ENCODE measurements at regions not wholly inside any gene's neighbourhood (a gene's known extent, or its start where the extent isn't known, plus 50 kb on each side); places are given as distances from the start of the nearest gene placed in this dataset.

- Histone ChIP-seq H3K9ac (ENCODE audit: low read length in 5 of 5) (no peak overlapping the region), H3K27me3 (ENCODE audit: control insufficient read depth in 5 of 5, insufficient read depth in 4 of 5, low read length in 5 of 5) (peaks cover 0 to 3% (median 0%) of the 10 kb centered on the region in 5 donors), H3K4me1 (ENCODE audit: control insufficient read depth in 5 of 5, insufficient read depth in 5 of 5, low read length in 5 of 5) (no peaks in the 10 kb centered on the region), H3K4me3 (ENCODE audit: low read depth in 1 of 5, low read length in 5 of 5) (no peak overlapping the region), H3K36me3 (ENCODE audit: control insufficient read depth in 5 of 5, insufficient read depth in 5 of 5, low read length in 5 of 5) (no peaks in the 10 kb centered on the region), H3K27ac (ENCODE audit: low read depth, low read length) (no peak overlapping the region), H3K9me3 (ENCODE audit: control insufficient read depth in 5 of 5, low read length in 5 of 5) (no peaks in the 10 kb centered on the region)
These were observed 62.8 kb upstream of the DOCK9 start for GRCh38 chr13:99040536-99041131.

GRCh38 chr13:99041337-99041736, 63.5 kb upstream of the DOCK9 start:
- Histone ChIP-seq H3K27me3 (ENCODE audit: control insufficient read depth in 5 of 5, insufficient read depth in 4 of 5, low read length in 5 of 5) (peaks cover 0 to 3% (median 0%) of the 10 kb centered on the region in 5 donors), H3K9ac (ENCODE audit: low read length in 5 of 5) (no peak overlapping the region), H3K27ac (ENCODE audit: low read depth, low read length) (no peak overlapping the region), H3K4me1 (ENCODE audit: control insufficient read depth in 5 of 5, insufficient read depth in 5 of 5, low read length in 5 of 5) (peaks cover 3 to 5% (median 4%) of the 10 kb centered on the region in 5 donors), H3K36me3 (ENCODE audit: control insufficient read depth in 5 of 5, insufficient read depth in 5 of 5, low read length in 5 of 5) (no peaks in the 10 kb centered on the region), H3K9me3 (ENCODE audit: control insufficient read depth in 5 of 5, low read length in 5 of 5) (no peaks in the 10 kb centered on the region), H3K4me3 (ENCODE audit: low read depth in 1 of 5, low read length in 5 of 5) (no peak overlapping the region)

- peaks cover 5 to 10% (median 7%) of the 10 kb centered on the region in 5 donors for H3K4me1 ChIP-seq (ENCODE audit: control insufficient read depth in 5 of 5, insufficient read depth in 5 of 5, low read length in 5 of 5)
- H3K9ac ChIP-seq (ENCODE audit: low read length in 5 of 5) = no peak overlapping the region
- no peak overlapping the region for H3K4me3 ChIP-seq (ENCODE audit: low read depth in 1 of 5, low read length in 5 of 5)
- peaks cover 0 to 3% (median 0%) of the 10 kb centered on the region in 5 donors for H3K27me3 ChIP-seq (ENCODE audit: control insufficient read depth in 5 of 5, insufficient read depth in 4 of 5, low read length in 5 of 5)
- H3K9me3 ChIP-seq (ENCODE audit: control insufficient read depth in 5 of 5, low read length in 5 of 5) = no peaks in the 10 kb centered on the region
- H3K27ac ChIP-seq (ENCODE audit: low read depth, low read length) = no peak overlapping the region
- H3K36me3 ChIP-seq (ENCODE audit: control insufficient read depth in 5 of 5, insufficient read depth in 5 of 5, low read length in 5 of 5) = no peaks in the 10 kb centered on the region
These were observed 63.9 kb upstream of the DOCK9 start for GRCh38 chr13:99041788-99042187.

- H3K36me3 ChIP-seq (ENCODE audit: control insufficient read depth in 5 of 5, insufficient read depth in 5 of 5, low read length in 5 of 5) = no peaks in the 10 kb centered on the region
- H3K4me3 ChIP-seq (ENCODE audit: low read depth in 1 of 5, low read length in 5 of 5) = no peak overlapping the region
- H3K27ac ChIP-seq (ENCODE audit: low read depth, low read length) = no peak overlapping the region
- H3K27me3 ChIP-seq (ENCODE audit: control insufficient read depth in 5 of 5, insufficient read depth in 4 of 5, low read length in 5 of 5) = peaks cover 0 to 3% (median 0%) of the 10 kb centered on the region in 5 donors
- H3K9me3 ChIP-seq (ENCODE audit: control insufficient read depth in 5 of 5, low read length in 5 of 5) = no peaks in the 10 kb centered on the region
- peaks cover 5 to 10% (median 8%) of the 10 kb centered on the region in 5 donors for H3K4me1 ChIP-seq (ENCODE audit: control insufficient read depth in 5 of 5, insufficient read depth in 5 of 5, low read length in 5 of 5)
- no peak overlapping the region for H3K9ac ChIP-seq (ENCODE audit: low read length in 5 of 5)
These were observed 64.8 kb upstream of the DOCK9 start for GRCh38 chr13:99042521-99043250.

GRCh38 chr13:99043831-99044231, 66.0 kb upstream of the DOCK9 start:
- Histone ChIP-seq H3K4me1 (ENCODE audit: control insufficient read depth in 5 of 5, insufficient read depth in 5 of 5, low read length in 5 of 5) (peaks cover 5 to 10% (median 8%) of the 10 kb centered on the region in 5 donors), H3K9me3 (ENCODE audit: control insufficient read depth in 5 of 5, low read length in 5 of 5) (no peaks in the 10 kb centered on the region), H3K4me3 (ENCODE audit: low read depth in 1 of 5, low read length in 5 of 5) (no peak overlapping the region), H3K36me3 (ENCODE audit: control insufficient read depth in 5 of 5, insufficient read depth in 5 of 5, low read length in 5 of 5) (no peaks in the 10 kb centered on the region), H3K9ac (ENCODE audit: low read length in 5 of 5) (no peak overlapping the region), H3K27me3 (ENCODE audit: control insufficient read depth in 5 of 5, insufficient read depth in 4 of 5, low read length in 5 of 5) (peaks cover 0 to 6% (median 0%) of the 10 kb centered on the region in 5 donors), H3K27ac (ENCODE audit: low read depth, low read length) (no peak overlapping the region)

- H3K4me3 ChIP-seq (ENCODE audit: low read depth in 1 of 5, low read length in 5 of 5) = no peak overlapping the region
- peaks cover 0 to 6% (median 0%) of the 10 kb centered on the region in 5 donors for H3K27me3 ChIP-seq (ENCODE audit: control insufficient read depth in 5 of 5, insufficient read depth in 4 of 5, low read length in 5 of 5)
- H3K4me1 ChIP-seq (ENCODE audit: control insufficient read depth in 5 of 5, insufficient read depth in 5 of 5, low read length in 5 of 5) = peaks cover 5 to 10% (median 8%) of the 10 kb centered on the region in 5 donors
- no peak overlapping the region for H3K27ac ChIP-seq (ENCODE audit: low read depth, low read length)
- no peak overlapping the region for H3K9ac ChIP-seq (ENCODE audit: low read length in 5 of 5)
- no peaks in the 10 kb centered on the region for H3K9me3 ChIP-seq (ENCODE audit: control insufficient read depth in 5 of 5, low read length in 5 of 5)
- no peaks in the 10 kb centered on the region for H3K36me3 ChIP-seq (ENCODE audit: control insufficient read depth in 5 of 5, insufficient read depth in 5 of 5, low read length in 5 of 5)
These were observed 66.9 kb upstream of the DOCK9 start for GRCh38 chr13:99044764-99045163.

- H3K27ac ChIP-seq (ENCODE audit: low read depth, low read length) = no peak overlapping the region
- H3K4me3 ChIP-seq (ENCODE audit: low read depth in 1 of 5, low read length in 5 of 5) = no peak overlapping the region
These were observed 67.5 kb upstream of the DOCK9 start for GRCh38 chr13:99045396-99045795.

GRCh38 chr13:99046851-99047250, 69.0 kb upstream of the DOCK9 start:
- H3K9me3 ChIP-seq (ENCODE audit: control insufficient read depth in 5 of 5, low read length in 5 of 5) = no peaks in the 10 kb centered on the region
- no peaks in the 10 kb centered on the region for H3K36me3 ChIP-seq (ENCODE audit: control insufficient read depth in 5 of 5, insufficient read depth in 5 of 5, low read length in 5 of 5)
- peaks cover 5 to 22% (median 8%) of the 10 kb centered on the region in 5 donors for H3K4me1 ChIP-seq (ENCODE audit: control insufficient read depth in 5 of 5, insufficient read depth in 5 of 5, low read length in 5 of 5)
- no peak overlapping the region for H3K9ac ChIP-seq (ENCODE audit: low read length in 5 of 5)
- no peak overlapping the region for H3K4me3 ChIP-seq (ENCODE audit: low read depth in 1 of 5, low read length in 5 of 5)
- no peak overlapping the region for H3K27ac ChIP-seq (ENCODE audit: low read depth, low read length)
- peaks cover 0 to 6% (median 0%) of the 10 kb centered on the region in 5 donors for H3K27me3 ChIP-seq (ENCODE audit: control insufficient read depth in 5 of 5, insufficient read depth in 4 of 5, low read length in 5 of 5)

More at GRCh38 chr13:99045396-99045795, 67.5 kb upstream of the DOCK9 start:
- Histone ChIP-seq H3K4me1 (ENCODE audit: control insufficient read depth in 5 of 5, insufficient read depth in 5 of 5, low read length in 5 of 5) (peaks cover 5 to 10% (median 8%) of the 10 kb centered on the region in 5 donors), H3K36me3 (ENCODE audit: control insufficient read depth in 5 of 5, insufficient read depth in 5 of 5, low read length in 5 of 5) (no peaks in the 10 kb centered on the region), H3K27me3 (ENCODE audit: control insufficient read depth in 5 of 5, insufficient read depth in 4 of 5, low read length in 5 of 5) (peaks cover 0 to 6% (median 0%) of the 10 kb centered on the region in 5 donors), H3K9ac (ENCODE audit: low read length in 5 of 5) (no peak overlapping the region), H3K9me3 (ENCODE audit: control insufficient read depth in 5 of 5, low read length in 5 of 5) (no peaks in the 10 kb centered on the region)

- peaks cover 5 to 38% (median 8%) of the 10 kb centered on the region in 5 donors for H3K4me1 ChIP-seq (ENCODE audit: control insufficient read depth in 5 of 5, insufficient read depth in 5 of 5, low read length in 5 of 5)
- H3K36me3 ChIP-seq (ENCODE audit: control insufficient read depth in 5 of 5, insufficient read depth in 5 of 5, low read length in 5 of 5) = no peaks in the 10 kb centered on the region
- peaks cover 0 to 2% (median 0%) of the 10 kb centered on the region in 5 donors for H3K27me3 ChIP-seq (ENCODE audit: control insufficient read depth in 5 of 5, insufficient read depth in 4 of 5, low read length in 5 of 5)
- no peaks in the 10 kb centered on the region for H3K9me3 ChIP-seq (ENCODE audit: control insufficient read depth in 5 of 5, low read length in 5 of 5)
- H3K4me3 ChIP-seq (ENCODE audit: low read depth in 1 of 5, low read length in 5 of 5) = no peak overlapping the region
- no peak overlapping the region for H3K27ac ChIP-seq (ENCODE audit: low read depth, low read length)
- no peak overlapping the region for H3K9ac ChIP-seq (ENCODE audit: low read length in 5 of 5)
These were observed 73.2 kb upstream of the DOCK9 start for GRCh38 chr13:99050983-99051488.

All from subcutaneous abdominal adipose tissue (tissue), 5 donors.